Trophoblast cell (in vitro differentiated cells and primary cell): ENCODE measurements at regions not wholly inside any gene's neighbourhood (a gene's known extent, or its start where the extent isn't known, plus 50 kb on each side); places are given as distances from the start of the nearest gene placed in this dataset.
"Not testable (repeated sequence)": the region's sequence is repeated elsewhere in the genome, so short reads cannot be mapped to it uniquely, and the experiment has no call there.

Source experiments
- DNase-seq, 2 donors: peaks; one replicate each; pipeline ENCODE4 v3.0.0-alpha.2; 2016
- H2AFZ ChIP-seq: 2 replicates; pipeline ENCODE4 v1.6.1; 2013; ENCODE audit warnings: low read length, moderate library complexity, mild to moderate bottlenecking; ENCODE audit not compliant: insufficient read depth, poor library complexity
- H2AK5ac ChIP-seq: 2 replicates; pipeline ENCODE4 v1.6.1; 2013; ENCODE audit warnings: mild to moderate bottlenecking, low read length
- H2BK120ac ChIP-seq: 2 replicates; pipeline ENCODE4 v1.6.1; 2013; ENCODE audit warnings: low read length, mild to moderate bottlenecking, moderate library complexity; ENCODE audit not compliant: insufficient read depth, poor library complexity
- H2BK12ac ChIP-seq: 2 replicates; pipeline ENCODE4 v1.6.1; 2013; ENCODE audit warnings: mild to moderate bottlenecking, low read length, moderate library complexity
- H2BK5ac ChIP-seq: 2 replicates; pipeline ENCODE4 v1.6.1; 2013; ENCODE audit warnings: low read length, low read depth, moderate library complexity, mild to moderate bottlenecking; ENCODE audit not compliant: poor library complexity
- H3K14ac ChIP-seq: 2 replicates; pipeline ENCODE4 v1.6.1; 2013; ENCODE audit warnings: mild to moderate bottlenecking, low read length
- H3K18ac ChIP-seq: 2 replicates; pipeline ENCODE4 v1.6.1; 2013; ENCODE audit warnings: mild to moderate bottlenecking, low read length
- H3K23ac ChIP-seq: 2 replicates; pipeline ENCODE4 v1.6.1; 2013; ENCODE audit warnings: low read length
- H3K27ac ChIP-seq: 2 replicates; pipeline ENCODE4 v1.5.1; 2013; ENCODE audit warnings: low read depth, mild to moderate bottlenecking, inconsistent platforms, low read length, moderate library complexity
- H3K27me3 ChIP-seq: 2 replicates; pipeline ENCODE4 v1.6.1; 2013; ENCODE audit warnings: inconsistent platforms, mild to moderate bottlenecking, low read length, moderate library complexity; ENCODE audit not compliant: insufficient read depth
- H3K36me3 ChIP-seq, 2 experiments: 1 replicate in 1 of 2; 2 replicates in 1 of 2; pipeline ENCODE4 v1.6.1; 2013; ENCODE audit warnings: low read length in 2 of 2, mild to moderate bottlenecking in 2 of 2, moderate library complexity in 1 of 2; ENCODE audit not compliant: insufficient read depth in 2 of 2, control insufficient read depth in 1 of 2
- H3K4ac ChIP-seq: 2 replicates; pipeline ENCODE4 v1.6.1; 2013; ENCODE audit warnings: low read depth, mild to moderate bottlenecking, low read length, moderate library complexity
- H3K4me1 ChIP-seq, 2 experiments: 1 replicate in 1 of 2; 2 replicates in 1 of 2; pipeline ENCODE4 v1.6.1; 2013; ENCODE audit warnings: low read length in 2 of 2, mild to moderate bottlenecking in 2 of 2, moderate library complexity in 1 of 2; ENCODE audit not compliant: insufficient read depth in 2 of 2, control insufficient read depth in 1 of 2
- H3K4me2 ChIP-seq: 2 replicates; pipeline ENCODE4 v1.6.1; 2013; ENCODE audit warnings: inconsistent platforms, mild to moderate bottlenecking, low read length, moderate library complexity
- H3K4me3 ChIP-seq: 2 replicates; pipeline ENCODE4 v1.5.1; 2013; ENCODE audit warnings: mild to moderate bottlenecking, low read depth, low read length, inconsistent platforms
- H3K79me1 ChIP-seq: one replicate; pipeline ENCODE4 v1.6.1; 2013; ENCODE audit warnings: low read length
- H3K79me2 ChIP-seq: 2 replicates; pipeline ENCODE4 v1.6.1; 2013; ENCODE audit warnings: low read length, mild to moderate bottlenecking; ENCODE audit not compliant: control insufficient read depth, insufficient read depth, poor library complexity
- H3K9ac ChIP-seq: 2 replicates; pipeline ENCODE4 v1.6.1; 2013; ENCODE audit warnings: mild to moderate bottlenecking, low read length
- H3K9me3 ChIP-seq: 2 replicates; pipeline ENCODE4 v1.6.1; 2013; ENCODE audit warnings: low read depth, mild to moderate bottlenecking, control low read depth, inconsistent platforms, low read length; ENCODE audit not compliant: insufficient read depth
- H4K12ac ChIP-seq: 2 replicates; pipeline ENCODE4 v1.6.1; 2013; ENCODE audit warnings: low read depth, mild to moderate bottlenecking, low read length, moderate library complexity
- H4K8ac ChIP-seq: 2 replicates; pipeline ENCODE4 v1.6.1; 2013; ENCODE audit warnings: low read depth, mild to moderate bottlenecking, low read length, moderate library complexity
- H4K91ac ChIP-seq: one replicate; pipeline ENCODE4 v1.6.1; 2013; ENCODE audit warnings: low read depth, mild to moderate bottlenecking, low read length, moderate library complexity
- WGBS: extraction: QIAGEN DNeasy Blood & Tissue Kit; methylation state at CpG from one replicate; pipeline ENCODE4 v1.1.7; 2013; ENCODE audit warnings: missing lambda C conversion rate; ENCODE audit not compliant: insufficient read length, insufficient coverage; ENCODE audit errors: extremely low coverage; 5-methylcytosine and 5-hydroxymethylcytosine counted together

DNA sequence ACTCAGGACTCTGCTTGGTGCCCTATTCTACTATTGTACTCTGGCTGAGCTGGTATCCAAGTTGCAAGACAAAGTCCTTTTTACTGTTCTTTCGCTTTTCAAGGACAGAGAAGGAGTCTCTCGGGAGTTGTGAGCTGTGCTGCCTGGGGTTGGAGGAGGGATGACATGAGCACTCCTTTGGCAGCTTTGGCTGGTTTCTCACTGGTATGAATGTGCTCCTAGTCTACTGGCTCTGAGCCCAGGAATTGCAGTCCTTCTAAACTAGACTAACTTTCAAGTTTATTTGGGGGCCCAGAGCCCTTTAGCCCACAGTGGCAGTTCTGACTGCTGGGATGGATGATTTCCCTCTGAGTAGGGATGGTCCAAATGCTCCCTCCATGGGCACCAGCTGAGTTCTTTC, 997.1 kb downstream of the RAB28 start:
- Histone ChIP-seq H2AK5ac (no peak overlapping the region), H4K12ac (no peak overlapping the region), H4K8ac (no peak overlapping the region), H3K23ac (no peak overlapping the region), H3K4me3 (no peak overlapping the region), H3K4me2 (no peak overlapping the region), H2AFZ (no peak overlapping the region), H3K18ac (no peak overlapping the region), H3K4ac (no peak overlapping the region), H3K79me1 (peaks cover 3% of the 10 kb centered on the region), H3K14ac (no peak overlapping the region), H3K27me3 (no peaks in the 10 kb centered on the region), H2BK5ac (no peak overlapping the region), H3K36me3 (no peaks in the 10 kb centered on the region), H3K9me3 (no peaks in the 10 kb centered on the region), H3K79me2 (no peaks in the 10 kb centered on the region), H2BK120ac (peak overlapping the region; percentile 0), H2BK12ac (peak overlapping the region; percentile 46), H3K4me1 (peaks cover 0 to 2% of the 10 kb centered on the region in 2 experiments), H4K91ac (peak overlapping the region; percentile 53), H3K9ac (no peak overlapping the region), H3K27ac (no peak overlapping the region)
- WGBS: no CpG with 5 or more reads among the region's 2 CpGs
- no peak for DNase-seq

- H3K9ac ChIP-seq: no peak overlapping the region
- no peaks in the 10 kb centered on the region for H3K9me3 ChIP-seq
- H3K4me2 ChIP-seq: no peak overlapping the region
- DNase-seq: peak in 1 of 2 donors; percentile 1
- H4K12ac ChIP-seq: no peak overlapping the region
- no peak overlapping the region for H3K27ac ChIP-seq
- no peaks in the 10 kb centered on the region for H3K79me2 ChIP-seq
- H3K4me3 ChIP-seq: no peak overlapping the region
- WGBS: no CpG with 5 or more reads among the region's 2 CpGs
- no peaks in the 10 kb centered on the region for H3K79me1 ChIP-seq
- no peak overlapping the region for H3K23ac ChIP-seq
- no peak overlapping the region for H2BK5ac ChIP-seq
- no peak overlapping the region for H2BK12ac ChIP-seq
- H3K27me3 ChIP-seq: no peaks in the 10 kb centered on the region
- H2AFZ ChIP-seq: no peak overlapping the region
- H3K4ac ChIP-seq: no peak overlapping the region
- H4K91ac ChIP-seq: no peak overlapping the region
- H3K4me1 ChIP-seq: peaks cover 0 to 2% of the 10 kb centered on the region in 2 experiments
- H4K8ac ChIP-seq: no peak overlapping the region
- no peak overlapping the region for H3K18ac ChIP-seq
- H2AK5ac ChIP-seq: no peak overlapping the region
- no peak overlapping the region for H3K14ac ChIP-seq
- H2BK120ac ChIP-seq: no peak overlapping the region
- no peaks in the 10 kb centered on the region for H3K36me3 ChIP-seq
Measured at GRCh38 chr4:12472087-12472486, 1012.1 kb downstream of the RAB28 start.

DNA sequence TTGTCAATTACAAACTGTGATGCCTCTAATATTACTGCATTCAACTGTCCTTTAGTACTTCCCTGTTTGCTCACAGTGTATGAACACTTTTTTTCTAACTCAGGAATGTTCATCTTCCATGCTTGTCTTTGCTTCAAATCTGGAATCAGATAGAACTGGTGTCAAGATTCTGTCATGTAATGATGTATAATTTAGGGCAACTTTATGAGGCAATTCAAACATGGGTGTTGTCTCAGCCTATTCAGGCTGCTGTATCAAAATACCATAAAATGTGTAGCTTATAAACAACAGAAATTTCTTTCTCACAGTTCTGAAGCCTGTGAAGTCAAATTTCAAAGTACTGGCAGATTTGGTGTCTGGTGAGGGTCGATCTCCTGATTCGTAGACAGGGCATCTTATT, 1012.9 kb downstream of the RAB28 start:
- Histone ChIP-seq H3K4me1 (peaks cover 0 to 2% of the 10 kb centered on the region in 2 experiments), H3K4me2 (no peak overlapping the region), H3K4me3 (no peak overlapping the region), H2AFZ (no peak overlapping the region), H3K9ac (no peak overlapping the region), H3K79me1 (no peaks in the 10 kb centered on the region), H3K14ac (no peak overlapping the region), H2BK5ac (no peak overlapping the region), H3K36me3 (no peaks in the 10 kb centered on the region), H3K4ac (no peak overlapping the region), H3K27ac (no peak overlapping the region), H3K23ac (no peak overlapping the region), H3K18ac (no peak overlapping the region), H3K9me3 (no peaks in the 10 kb centered on the region), H4K12ac (no peak overlapping the region), H4K8ac (no peak overlapping the region), H2BK120ac (no peak overlapping the region), H2AK5ac (no peak overlapping the region), H3K79me2 (no peaks in the 10 kb centered on the region), H3K27me3 (no peaks in the 10 kb centered on the region), H2BK12ac (no peak overlapping the region), H4K91ac (no peak overlapping the region)
- no peak for DNase-seq
- no CpG with 5 or more reads among the region's 2 CpGs for WGBS

DNA sequence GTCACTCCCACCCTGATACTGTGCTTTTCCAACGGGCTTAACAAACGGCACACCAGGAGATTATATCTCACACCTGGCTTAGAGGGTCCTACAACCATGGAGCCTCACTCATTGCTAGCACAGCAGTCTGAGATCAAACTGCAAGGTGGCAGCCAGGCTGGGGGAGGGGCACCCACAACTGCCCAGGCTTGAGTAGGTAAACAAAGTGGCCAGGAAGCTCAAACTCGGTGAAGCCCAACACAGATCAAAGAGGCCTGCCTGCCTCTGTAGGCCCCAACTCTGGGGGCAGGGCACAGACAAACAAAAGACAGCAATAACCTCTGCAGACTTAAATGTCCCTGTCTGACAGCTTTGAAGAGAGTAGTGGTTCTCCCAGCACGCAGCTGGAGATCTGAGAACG, 1022.6 kb downstream of the RAB28 start:
- H2AFZ ChIP-seq, H2BK5ac ChIP-seq, H4K12ac ChIP-seq, H3K27ac ChIP-seq, H3K14ac ChIP-seq, H3K9ac ChIP-seq, H3K36me3 ChIP-seq, H3K23ac ChIP-seq, H3K4me2 ChIP-seq, H2AK5ac ChIP-seq, H3K79me2 ChIP-seq, H4K8ac ChIP-seq, H3K4me1 ChIP-seq, H2BK120ac ChIP-seq, H2BK12ac ChIP-seq, H3K4me3 ChIP-seq, H3K4ac ChIP-seq, H3K18ac ChIP-seq, H4K91ac ChIP-seq, H3K9me3 ChIP-seq, H3K79me1 ChIP-seq, H3K27me3 ChIP-seq, DNase-seq: not testable (repeated sequence)
- no CpG with 5 or more reads among the region's 5 CpGs for WGBS
